GM21717 (cell line): ENCODE measurements at regions not wholly inside any gene's neighbourhood (a gene's known extent, or its start where the extent isn't known, plus 50 kb on each side); places are given as distances from the start of the nearest gene placed in this dataset.
"Not testable (repeated sequence)": the region's sequence is repeated elsewhere in the genome, so short reads cannot be mapped to it uniquely, and the experiment has no call there.

Experiments used
- ATAC-seq: cut with Tn5 transposase; IDR thresholded peaks from one replicate; pipeline ENCODE4 v1.9.1; 2021; ENCODE audit warnings: mild to moderate bottlenecking, moderate library complexity; ENCODE audit not compliant: unreplicated experiment

DNA sequence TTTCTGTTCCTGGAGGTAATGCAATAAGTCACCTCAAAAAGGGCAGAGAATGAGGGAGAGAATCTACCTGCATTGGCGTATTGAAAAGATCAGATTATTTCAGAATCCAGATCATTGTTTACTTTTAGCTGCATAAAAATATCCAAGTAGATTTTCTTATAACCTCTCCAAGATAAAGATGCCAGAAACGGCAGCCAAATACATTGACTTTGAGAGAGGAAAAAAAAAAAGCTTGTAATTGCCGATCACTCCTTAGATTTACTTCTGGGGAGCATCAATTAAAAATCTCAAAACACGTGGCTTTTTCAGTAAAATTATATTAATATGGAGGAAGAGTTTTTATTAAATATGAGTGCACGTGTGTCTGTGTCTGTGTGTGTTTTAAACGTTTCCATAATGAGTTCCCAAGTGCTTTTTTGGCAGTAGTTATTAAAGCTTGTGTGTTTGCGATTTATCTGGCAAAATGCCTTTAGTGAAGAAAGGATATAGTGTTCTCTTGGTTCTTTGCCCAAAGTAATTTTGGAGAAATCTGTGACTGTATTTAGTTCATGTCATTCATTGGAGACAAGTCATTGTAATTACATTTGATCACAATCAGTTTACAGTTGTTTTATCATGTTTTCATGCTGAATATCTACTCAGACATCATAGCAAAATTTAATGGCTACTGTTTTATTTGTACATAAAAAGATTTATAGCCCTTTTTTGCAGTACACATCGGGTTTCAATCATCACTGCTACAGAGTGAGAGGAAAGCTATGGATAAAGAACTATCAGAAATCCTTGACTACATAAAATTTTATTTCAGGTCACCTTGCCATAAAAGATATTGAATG is 176.1 kb downstream of the TM9SF2 start:
- no peak for ATAC-seq

DNA sequence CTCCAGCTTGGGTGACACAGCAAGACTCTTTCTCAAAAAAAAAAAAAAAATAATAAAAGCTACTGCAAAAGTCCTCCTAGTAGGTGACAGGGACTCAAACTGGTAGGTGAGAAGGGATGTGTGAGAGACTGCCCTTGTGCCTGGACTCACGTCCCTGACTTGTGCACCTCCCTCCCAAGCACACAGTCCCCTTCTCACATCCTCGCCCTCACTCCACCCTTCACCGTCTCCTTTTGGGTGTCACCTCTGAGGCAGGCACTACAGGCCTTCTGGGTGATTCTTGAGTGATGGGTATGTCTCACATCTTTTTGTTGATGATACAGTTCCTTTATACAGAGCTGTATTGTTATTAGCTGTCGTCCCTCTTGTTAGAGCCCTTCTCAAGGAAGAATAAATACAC is 170.5 kb downstream of the TM9SF2 start:
- no peak for ATAC-seq

DNA sequence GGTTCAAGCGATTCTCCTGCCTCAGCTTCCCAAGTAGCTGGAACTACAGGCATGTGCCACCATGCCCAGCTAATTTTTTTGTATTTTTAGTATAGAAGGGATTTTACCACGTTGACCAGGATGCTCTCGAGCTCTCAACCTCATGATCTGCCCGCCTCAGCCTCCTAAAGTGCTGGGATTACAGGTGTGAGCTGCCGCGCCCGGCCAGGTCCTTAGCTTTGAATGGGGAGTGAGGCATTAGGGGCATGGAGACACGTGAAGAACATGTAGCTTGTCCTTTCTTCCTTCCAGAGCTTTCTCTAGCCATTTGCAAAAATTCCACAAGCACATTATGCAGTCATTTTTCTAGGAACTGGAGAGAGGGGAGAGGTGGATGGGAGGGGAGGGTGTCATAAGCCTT is 167.8 kb downstream of the TM9SF2 start:
- ATAC-seq, result not testable (repeated sequence)

DNA sequence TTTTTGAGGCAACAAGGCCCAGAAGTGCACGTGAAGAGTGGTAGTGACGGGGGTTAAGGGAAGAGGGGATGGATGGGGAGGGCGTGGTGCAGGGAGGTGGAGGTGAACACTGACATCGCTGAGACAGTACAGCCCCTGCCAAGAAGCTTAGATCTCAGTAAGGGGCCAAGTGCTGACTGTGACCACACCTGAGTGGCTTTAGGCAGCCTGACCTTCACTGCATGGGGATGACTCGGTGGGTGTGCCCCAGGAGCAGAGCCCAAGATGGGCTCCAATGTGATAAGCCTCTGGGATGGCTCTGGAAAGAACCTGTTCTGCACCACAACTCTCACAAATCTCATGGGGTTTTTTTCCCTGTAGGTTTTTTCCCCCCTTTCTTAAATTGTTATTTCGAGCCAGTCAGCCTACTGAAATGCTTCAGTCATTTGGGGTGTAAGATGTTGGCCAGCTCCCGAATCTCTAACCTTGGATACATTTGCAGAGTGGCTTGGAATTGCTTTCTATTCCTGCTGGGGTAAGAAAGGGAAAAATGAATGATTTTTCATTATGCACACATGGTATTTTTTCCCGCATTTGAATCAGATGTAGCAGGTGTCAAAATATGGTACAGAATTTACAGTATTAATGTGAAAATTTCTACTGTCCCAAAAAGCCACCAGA is 165.0 kb downstream of the TM9SF2 start:
- no peak for ATAC-seq

DNA sequence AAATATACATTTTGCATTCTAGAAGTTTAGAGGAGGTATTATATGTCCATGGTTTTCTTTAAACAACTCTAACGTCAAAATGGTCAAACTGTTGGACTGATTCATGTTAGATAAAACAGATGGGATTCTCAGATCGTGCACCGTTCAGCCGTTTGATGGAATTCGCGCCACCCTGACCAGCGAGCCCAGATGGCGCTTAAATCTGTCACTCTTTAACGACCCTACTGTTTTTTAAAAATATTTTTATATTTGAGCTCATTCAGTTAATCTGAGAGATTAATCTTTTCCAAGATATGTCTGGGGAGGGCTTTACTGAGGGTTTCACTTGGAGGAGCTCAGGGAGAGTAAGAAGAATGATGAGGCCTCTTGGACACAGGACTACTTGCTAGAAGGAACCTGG is 164.4 kb downstream of the TM9SF2 start:
- no peak for ATAC-seq

DNA sequence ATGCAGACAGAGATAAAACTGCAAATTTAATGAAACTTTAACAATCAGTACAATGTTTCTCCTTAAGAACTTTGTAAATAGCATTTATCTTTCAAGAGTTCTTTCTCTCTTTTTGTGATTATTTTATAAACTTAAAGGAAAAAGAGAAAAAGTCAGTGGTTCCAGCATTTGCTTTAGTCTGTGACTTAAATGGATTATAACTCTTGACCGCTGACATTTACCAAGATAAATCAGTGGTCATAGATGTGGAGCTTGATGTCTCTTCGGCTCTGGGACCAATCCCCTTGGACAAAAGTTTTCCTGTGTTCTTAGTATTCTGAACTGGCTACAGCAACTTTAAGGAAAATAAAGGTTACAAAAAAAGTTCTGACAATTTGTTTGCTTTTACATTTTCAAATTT is 162.6 kb downstream of the TM9SF2 start:
- no peak for ATAC-seq

DNA sequence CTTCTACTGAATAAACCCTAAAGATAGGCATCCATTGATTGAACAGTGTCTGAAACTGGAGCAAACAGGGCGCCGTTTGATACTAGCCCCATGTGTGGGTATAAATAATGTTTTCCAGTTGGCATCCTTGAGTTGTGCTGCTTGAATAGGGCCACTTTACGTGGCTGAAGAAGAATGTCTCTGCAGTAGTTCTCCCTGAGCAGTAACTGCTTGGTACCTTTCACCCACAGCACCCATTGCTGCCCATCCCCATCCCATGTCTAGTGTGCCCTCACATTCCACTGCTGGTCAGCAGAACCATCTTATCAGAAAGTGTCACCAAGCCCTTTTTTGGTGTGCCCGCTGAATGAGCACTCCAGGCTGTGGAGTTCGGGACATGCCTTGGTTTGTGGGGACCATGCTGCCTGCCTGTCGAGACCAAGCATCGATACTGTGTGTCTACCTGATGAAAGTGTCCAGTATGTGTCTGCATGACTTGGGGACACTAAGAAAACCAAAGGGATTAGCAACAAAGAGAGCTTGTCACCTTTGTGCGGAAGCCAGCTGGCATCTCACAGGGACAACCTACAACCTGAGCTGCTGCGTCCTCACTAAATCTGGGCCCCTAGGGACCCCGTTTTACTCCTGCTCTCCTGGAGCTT is 162.0 kb downstream of the TM9SF2 start:
- ATAC-seq, result no peak

DNA sequence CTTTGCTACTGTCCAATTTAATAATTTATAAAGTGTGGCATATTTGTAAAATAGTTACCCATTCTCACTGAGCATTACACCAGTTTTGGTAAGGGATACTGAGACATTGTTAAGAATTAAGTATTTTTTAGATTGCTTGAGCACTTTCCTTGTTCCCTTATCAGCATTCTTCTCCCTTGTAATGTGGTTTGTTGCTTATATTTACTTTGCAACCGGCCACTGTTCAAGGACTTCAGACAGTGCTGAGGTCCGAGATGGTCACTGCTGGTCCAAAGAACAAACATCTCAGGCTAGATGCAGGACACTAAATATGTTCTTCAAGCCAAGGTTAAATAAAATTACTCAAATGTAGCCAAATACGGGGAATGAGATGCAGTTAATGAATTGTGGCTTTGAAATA is 161.4 kb downstream of the TM9SF2 start:
- no peak for ATAC-seq

DNA sequence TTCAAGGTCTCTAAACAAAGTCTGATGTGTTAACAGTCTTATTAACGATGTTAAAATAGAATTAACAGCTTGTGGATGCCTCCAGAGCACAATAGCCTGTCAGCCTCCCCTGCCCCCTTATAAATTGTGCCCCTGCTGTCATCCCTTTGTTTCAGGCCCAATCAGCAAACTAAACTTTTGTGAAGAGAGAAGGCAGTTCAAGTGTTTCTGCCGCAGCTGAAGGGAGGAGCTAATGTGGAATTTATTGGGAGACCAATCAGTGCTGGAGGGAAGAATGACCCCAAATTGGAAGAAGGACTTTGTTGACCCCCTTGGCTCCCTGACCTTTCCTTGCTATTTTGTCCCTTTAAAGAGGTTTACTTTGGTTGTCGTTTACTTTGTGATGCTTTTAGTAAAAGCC is 160.5 kb downstream of the TM9SF2 start:
- ATAC-seq, result no peak

DNA sequence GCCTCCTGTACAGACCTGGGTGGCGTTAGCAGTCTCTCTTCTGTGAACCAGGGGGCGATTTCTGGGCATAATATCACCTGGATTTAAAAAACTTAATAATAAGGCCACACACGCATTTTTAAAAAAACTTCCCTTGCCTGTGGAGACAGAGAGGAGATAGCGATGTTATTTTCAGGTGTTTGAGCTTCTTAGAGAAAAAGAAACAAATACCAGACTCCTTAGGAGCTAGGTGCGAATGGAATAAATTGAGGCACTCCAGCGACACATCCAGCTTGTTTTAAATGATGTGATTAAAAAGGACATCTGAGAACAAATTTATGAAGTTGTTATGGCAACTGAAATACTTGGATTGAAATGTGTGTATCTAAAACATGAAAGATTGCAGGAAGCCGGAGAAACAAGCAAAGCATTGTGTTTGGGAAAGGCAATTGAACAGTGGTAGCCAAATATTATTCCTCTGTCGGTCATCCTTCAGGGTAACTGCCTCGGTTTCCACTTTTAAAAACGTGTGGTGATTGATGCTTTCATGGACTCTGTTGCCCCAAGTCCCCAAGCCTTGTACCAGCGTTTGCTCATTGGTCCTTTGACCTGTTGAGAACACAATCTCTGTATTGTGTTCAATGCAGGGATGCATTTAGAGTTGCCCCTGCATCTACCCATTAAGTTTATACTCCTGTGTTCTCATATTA is 158.7 kb downstream of the TM9SF2 start:
- no peak for ATAC-seq

DNA sequence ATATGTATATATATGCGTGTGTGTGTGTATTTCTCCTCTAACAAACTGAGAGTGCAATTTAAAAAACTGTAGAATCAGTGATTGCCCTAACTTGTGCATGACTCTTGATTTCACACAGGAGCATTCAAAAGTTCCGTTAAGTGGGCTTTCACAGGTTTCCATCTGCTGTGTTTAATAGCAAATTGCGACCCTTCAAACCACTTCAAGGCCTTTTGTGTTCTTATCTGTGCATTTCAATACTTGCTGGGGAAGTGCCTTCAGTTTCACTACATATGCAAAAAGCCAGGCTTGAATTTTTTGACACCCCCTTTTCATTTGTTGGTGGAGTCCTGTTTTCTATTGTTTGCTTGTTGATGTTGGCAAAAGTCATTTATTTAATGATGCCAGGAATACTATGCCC is 158.0 kb downstream of the TM9SF2 start:
- no peak for ATAC-seq

DNA sequence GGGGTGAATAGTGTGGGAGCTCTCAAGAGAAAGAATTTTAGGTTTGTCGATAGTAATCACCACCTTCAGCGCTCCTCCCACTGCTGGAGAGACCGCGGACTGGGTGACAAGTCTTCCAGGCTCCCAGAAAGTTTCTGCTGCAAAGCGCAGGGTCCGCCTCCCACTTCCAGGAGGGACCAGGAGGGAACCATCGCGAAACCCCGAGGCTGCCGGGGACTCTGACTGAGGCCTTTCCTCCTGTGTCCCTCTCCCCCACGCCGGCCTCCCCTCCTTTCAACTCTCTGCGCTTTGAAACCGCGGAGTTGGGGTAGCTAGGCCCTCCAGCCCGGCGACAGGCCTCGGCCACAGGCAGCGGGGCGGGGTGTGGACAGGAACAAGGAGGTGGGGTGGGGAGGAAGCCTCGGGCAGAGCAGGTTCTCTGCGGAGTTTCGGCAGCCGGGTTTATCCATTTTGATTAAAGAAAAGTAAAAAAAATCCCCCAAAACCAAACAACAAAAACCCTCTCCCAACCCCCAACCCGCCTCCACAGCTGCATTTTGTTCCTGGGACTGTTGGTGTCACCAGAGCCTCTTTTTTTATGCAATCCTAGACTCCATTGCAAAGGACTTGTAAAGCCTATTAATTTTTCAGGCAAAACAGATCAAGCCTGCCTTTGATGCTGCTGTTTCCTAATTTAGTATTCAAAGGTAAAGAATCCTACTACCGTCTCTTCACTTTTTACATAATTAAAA is 157.2 kb downstream of the TM9SF2 start:
- peak; percentile 48 for ATAC-seq

DNA sequence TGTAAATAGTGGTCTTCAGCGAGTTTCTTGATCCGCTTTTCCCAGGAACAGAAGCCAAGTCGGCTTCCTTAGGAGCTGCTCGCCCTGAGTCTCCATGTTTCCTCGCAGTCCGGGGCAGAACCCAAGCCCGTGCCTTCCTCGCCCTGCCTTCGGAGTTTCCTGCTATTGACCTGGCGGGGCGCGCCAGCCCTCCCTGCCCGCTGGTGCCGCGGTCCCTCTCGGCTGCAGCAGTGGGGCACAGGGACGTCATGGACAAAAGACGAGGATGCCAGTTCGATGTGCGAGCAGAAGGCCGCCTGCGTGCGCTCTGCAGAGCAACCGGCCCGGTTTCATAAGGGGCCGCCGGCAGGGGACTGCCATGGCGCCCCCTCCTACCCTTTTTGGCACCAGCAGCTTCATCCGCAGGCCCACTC is 156.6 kb downstream of the TM9SF2 start:
- peak; percentile 15 for ATAC-seq

DNA sequence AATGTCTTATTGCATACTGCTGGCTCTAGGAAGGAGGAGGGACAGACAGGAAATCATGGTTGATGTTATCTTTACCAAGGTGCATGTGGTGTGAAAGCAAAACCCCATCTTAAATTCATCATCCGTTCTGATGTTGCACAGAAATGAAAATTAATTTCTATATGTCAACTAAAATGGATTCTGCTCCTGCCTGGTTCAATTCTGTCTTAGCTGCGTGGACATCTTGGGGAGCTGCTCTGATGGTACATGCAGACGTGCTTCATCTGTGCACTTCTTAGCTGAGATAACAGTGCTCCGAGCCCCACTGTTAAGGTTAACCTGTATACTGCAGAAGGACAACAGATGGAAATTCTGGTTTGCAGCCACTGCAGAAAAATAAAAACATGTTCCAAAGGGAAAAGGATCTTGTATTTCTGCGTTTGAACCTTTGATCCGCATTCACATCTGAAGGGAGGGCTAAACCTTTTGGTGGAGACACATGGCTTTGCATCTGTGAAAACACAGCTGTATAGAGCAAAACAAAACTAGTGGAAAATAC is 155.6 kb downstream of the TM9SF2 start:
- no peak for ATAC-seq

DNA sequence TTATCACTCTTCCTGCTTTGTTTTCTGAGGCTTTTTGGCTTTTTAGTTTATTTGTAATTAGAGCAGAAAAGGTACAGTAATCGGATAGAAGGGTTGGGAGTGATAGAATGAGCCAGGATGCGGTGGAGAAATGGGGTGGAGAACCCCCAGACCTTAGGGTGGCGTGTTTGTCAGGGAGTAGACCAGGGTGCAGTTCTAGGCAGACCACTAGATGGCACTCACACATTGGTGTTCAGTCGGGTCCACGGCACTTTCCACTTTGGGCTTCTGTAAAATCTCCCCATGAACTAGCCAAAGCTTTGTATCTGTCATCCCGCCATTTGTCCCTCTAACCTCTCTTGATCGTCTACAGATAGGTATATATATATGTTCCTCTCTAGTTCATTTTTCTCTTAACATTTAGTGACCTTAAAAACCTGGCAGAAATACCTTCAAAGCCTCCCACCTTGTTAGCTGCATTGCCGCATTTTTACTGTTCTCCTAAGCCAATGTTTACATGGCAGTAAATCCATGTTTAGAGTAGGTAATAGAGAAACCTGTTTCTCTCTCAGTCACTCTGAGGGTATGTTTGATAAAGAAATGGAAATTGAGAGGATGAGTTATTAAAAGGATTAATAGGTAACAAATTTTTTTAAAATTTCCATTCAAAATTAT is 154.9 kb downstream of the TM9SF2 start:
- ATAC-seq, result peak; percentile 58

DNA sequence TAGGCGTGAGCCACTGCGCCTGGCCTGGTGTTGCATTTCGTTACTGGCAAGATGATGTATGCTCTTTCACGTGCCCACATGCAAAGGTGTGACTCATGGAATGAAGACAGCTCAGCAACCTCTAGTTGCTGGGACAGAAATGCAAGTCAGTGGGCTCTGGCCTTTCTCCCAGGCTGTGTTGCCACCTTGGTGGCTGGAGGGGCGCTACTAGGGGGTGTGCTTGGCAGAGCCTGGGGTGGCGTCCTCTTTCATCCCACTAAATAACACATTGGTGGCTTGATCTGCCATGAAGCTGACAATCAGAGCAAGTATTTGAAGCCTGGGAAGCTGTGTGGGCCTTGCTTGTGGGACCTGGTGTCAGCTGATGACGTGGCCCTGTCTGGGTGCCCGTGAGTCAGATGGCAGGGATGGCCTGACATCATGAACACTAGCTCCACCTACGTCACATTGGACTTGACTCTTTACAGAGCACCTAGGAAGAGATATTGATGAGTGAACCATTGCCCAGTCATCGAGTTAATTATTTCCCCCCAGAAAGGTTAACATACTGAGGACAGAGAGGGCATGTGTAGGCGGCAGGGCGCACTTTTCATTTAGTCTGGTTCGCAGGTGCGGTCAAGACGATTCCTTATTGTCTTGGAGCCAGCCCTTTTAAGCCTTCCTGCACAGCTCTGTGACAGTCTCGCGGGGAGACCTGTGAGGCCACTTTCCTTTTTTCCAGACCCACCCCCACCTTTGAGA is 154.2 kb downstream of the TM9SF2 start:
- ATAC-seq, result no peak

DNA sequence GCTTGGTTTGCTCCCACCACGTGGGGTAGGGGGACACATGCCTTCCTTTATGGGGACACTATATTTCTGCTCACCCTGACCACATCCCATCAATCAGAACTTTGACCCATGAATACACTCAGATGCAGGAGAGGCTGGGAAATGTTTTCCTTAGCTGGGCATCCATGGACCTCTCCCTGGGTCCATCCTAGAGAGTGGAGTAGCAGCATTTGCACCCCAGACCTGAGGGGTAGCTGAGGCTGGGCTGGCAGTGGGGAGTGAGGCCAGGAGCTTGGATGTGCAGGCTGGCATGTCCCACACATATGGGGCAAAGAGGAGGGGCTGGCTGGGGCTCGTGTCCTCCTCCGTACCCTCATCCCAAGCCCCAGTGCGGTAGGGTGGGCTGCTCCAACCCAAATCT is 152.8 kb downstream of the TM9SF2 start:
- no peak for ATAC-seq

DNA sequence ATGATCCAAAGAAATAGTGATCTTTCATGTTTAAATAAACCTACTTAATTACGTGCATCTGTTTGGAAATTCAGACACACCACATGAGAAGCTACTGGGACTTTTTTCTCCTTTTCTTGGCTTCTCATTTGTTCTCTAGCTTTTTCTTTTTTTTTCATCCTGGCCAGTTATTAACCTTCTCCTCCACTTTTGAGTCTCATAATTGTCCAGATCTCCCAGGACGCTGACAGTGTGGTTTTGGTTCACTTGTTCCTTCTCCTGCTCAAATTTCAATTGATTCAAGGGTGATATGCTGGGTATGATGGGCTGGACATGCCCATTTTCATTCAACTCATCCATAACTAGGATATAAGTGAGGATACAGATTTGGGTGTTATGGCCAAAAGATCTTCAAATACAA is 152.3 kb downstream of the TM9SF2 start:
- ATAC-seq, result no peak

DNA sequence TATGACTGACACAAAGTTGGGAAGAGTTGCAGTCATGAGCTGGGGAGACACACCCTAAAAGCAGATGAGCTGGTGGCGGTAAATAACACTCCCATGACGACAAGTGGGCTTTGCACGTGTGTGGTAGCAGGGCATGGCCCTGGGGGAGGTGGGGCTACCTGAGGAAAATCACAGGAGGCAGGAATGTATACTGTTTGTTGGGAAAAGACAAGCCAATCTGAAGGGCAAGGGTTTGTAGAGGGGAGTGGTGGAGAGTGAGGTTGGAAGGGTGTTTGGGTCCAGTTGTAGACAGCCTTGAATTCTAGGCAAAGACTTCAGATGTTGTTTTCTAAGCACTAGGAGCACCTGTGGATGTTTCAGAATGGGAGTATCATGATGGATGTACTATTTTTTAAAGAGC is 151.6 kb downstream of the TM9SF2 start:
- ATAC-seq, result no peak
